HG03135 (cell line): ENCODE measurements at regions not wholly inside any gene's neighbourhood (a gene's known extent, or its start where the extent isn't known, plus 50 kb on each side); places are given as distances from the start of the nearest gene placed in this dataset.
"Not testable (repeated sequence)": the region's sequence is repeated elsewhere in the genome, so short reads cannot be mapped to it uniquely, and the experiment has no call there.

Experiments used
- ATAC-seq: cut with Tn5 transposase; IDR thresholded peaks from one replicate; pipeline ENCODE4 v1.9.1; 2021; ENCODE audit warnings: mild to moderate bottlenecking, moderate library complexity; ENCODE audit not compliant: unreplicated experiment

DNA sequence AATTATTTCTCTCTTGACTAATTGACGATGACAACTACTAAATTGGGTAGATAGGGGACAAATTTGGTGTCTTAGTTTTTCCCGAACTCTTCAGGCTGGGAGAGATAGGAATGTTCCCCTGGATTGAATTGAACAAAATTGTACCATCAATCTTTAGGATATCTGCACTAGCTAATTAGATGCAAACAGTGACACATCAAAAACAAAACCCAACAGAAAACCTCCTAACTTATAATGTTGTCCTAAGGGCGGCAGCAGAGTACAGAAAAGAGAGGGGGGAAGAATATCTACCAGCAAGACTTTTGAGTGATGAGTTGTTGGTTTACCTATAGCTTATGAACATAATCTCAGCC lies 342.9 kb downstream of the INSIG2 start:
- ATAC-seq, result no peak

DNA sequence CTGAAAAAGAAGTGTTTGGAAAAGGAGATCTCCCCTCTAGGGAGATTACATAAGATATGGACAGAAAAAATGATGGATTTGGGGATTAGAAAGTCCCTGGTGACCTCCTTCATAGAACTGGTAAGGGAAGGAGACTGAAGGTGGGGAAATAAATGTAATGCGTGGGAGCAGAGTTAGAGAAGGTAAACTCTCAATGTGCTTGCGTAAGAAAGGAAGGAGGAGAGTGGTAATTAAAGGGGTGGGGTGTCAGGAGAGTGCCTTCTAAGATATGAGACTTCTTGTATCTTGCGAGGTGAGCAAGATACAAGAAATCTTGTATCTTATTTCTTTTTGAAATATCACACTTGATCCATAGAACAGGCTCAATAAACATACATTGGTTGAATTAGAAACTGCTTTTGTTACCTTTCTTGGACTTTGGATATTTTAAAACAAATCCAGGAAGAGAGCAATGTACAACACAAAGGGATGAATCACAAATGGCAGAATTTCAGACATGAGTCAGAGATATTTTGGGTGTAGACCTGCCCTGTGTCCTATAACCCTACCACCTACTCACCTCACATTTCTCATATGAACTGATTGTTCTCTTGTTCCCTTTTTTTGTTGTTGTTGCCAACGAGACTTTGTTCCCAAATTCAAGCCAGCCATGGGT lies 342.4 kb downstream of the INSIG2 start:
- no peak for ATAC-seq

DNA sequence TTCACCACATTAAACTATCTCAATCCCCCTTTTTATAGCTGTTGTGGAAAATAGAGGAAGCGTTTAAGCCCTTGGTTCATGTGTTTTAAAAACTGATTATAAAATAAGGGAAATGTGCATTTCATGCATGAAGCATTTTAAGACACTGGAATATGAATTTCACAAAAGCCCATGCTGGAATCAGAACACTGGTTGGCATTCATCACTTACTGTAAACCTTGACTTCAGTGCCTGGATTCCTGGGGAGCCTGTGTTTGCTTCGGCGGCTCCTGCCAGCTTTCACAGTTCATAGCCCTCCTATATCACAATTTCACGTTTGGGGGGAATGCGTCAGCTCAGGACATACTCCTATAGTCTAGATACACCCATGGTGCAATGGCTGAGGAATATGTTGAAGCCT lies 336.9 kb downstream of the INSIG2 start:
- ATAC-seq, result no peak

DNA sequence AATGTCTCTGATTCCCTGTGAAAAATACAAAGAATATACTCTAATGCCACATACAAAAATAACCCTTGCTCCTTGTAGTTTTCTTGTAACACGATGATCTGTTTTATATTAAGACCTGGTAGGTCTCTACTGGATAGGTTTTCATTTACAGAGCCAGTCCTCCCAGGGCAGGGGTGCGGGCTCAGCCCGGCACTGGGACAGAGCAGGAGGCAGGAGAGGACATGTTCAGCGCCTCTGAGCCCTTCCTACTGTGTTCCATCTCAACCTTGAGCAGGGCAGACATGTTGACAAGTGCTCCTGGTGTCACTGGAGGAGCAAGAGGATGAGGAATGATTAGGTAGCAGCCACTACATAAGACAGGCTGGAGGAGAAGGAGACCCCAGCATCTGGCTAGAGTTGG lies 335.5 kb downstream of the INSIG2 start:
- ATAC-seq, result no peak

DNA sequence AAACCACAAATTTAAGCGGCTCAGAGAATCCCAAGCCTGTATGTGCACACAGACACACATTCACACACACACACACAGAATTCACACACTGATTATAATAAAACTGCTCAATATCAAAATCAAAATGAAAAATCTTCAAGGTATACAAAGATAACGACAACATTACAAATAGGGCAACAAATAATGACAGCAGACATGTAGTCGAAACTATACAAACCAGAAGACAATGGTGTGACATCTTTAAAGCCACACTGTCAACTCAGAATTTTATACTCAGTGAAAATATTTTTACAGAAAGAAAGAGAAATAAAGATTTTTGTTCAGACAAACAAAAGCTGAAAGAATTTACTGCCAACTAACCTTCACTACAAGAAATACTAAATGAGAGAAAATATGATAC lies 333.4 kb downstream of the INSIG2 start:
- no peak for ATAC-seq

DNA sequence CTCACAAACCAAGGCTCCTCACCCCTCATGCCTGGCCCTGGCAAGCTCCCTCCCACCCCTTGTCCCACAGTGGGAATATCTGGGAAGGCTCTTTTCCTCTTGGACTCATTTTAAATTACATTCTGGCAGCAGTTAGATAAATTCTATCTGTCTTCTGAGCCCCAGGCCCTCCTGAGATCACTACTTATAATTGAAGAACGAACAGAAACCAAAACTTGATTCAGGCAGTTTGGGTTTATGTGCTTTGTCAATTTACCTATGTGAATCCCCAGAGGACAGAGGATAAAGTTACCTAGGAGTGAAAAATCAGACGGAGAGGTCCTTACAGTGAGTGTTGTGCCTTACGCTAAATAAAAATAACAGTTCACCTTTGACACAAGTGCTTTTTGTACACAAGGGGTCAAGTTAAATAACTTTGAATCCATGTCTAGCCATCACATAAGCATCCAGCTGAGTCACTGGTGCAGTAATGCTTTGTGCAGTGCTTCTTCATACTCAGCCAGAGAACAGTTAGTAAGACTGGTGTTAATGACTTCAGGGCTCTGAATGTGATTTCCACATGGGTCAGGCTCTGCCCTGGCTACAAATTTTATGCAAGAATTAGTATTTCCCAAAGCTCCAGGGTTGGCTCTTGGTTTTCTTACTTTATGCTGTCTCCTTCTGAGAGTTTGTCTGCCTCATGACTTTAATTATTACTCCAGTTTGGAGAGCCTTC lies 329.3 kb downstream of the INSIG2 start:
- no peak for ATAC-seq

DNA sequence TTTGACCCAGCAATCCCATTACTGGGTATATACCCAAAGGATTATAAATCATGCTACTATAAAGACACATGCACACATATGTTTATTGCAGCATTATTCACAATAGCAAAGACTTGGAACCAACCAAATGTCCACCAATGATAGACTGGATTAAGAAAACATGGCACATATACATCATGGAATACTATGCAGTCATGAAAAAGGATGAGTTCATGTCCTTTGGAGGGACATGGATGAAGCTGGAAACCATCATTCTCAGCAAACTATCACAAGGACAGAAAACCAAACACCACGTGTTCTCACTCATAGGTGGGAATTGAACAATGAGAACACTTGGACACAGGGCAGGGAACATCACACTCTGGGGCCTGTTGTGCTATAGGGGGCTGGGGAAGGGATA lies 326.9 kb downstream of the INSIG2 start:
- not testable (repeated sequence) for ATAC-seq

DNA sequence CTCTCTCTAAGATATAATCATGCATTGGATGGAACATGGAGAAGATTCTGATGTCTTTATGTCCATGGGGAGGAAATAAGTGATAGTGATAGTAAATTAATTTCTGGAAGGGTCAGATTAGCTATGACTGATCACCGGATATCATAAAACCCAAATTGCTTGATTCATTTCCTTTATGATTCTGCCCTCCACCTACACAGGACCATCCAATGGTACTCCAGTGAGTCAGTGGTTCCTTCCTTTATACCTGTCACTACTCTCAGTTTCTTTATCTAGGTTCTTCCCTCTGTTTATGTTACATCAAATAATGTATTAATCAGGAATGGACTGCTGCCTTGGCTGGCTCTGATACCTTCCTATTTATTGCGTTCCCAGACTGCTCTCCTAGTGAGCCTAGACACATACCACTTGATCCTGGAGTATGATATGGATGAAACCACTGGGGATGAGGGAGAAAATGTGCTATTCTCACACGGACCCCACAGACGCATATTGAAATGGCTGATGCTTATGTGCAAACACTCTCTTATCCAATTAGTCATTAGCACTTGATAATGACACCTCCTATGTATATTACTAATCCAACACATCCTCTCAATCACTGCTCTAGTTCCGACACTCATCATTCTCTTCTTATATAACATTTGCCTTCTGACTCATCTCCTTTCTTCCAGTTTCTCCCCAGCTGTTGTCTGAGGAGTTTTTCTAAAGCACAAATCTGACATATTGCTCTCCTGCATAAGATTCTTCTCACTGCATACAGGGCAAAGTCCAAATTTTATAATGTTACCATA lies 315.6 kb downstream of the INSIG2 start:
- no peak for ATAC-seq

DNA sequence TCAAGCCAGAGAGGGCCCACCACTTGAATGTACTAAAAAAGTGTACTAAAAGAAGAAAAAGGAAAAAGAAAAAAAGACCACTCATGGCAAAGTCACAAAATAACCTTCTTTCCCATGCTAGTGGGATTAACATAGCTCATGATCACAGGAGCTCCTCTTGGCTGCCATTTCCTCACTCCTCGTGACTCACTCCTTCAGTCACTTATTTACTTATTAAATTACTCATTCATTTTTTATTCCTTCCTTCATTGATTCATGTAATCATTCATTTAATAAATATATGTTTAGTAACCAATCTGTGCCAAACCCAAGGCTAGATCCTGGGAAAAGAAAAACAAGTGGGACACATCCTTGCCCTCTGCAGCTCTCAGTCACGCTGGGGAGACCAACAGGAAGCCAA lies 300.5 kb downstream of the INSIG2 start:
- ATAC-seq, result no peak

DNA sequence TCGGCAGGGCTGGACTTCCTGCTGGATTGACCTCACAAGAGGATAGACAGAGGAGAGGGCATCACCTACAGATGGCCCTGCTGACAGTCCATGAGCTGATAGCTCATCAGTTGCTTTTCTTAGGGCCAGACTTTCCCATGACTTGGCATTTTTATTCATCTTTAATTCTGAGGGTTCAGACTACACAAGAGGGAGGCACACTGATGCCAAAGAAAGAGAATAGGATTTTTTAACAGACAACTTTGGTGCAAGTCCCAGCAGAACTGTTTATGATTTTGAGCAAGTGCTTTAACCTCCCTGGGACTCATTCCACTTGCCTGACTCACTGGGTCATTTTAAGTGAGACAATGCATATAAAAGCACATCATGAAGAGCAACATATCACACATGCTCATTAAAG lies 299.2 kb downstream of the INSIG2 start:
- no peak for ATAC-seq

DNA sequence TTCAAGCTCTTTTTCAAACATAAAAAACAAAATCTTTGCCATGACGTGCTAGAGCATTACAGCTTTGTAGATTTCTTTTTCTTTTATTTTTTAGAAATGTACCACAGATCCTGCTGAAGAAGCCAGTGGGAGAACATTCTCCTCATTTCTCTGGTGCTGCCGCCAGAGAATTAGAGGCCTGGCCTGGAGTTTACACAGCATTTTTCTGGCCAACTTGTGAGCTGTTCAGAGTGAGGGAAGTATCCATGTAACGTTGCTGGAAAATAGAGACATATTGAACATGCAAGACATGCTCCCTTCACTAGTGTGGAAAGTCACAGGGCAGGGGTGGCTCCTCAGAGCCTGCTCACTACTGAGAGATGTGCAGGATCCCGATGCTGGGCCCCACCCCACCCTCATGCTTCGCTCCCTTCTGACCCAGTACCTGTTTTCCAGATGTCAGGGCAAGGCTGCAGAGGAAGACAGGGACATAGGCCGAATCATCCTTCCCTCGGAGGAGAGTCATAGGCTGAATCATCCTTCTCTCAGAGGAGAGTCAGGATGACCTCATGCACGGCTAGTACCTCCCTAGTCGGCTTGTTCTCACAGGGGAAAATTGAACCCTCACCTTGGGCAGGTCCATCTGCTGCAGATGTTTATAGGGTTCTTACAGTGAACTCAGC lies 298.5 kb downstream of the INSIG2 start:
- no peak for ATAC-seq

DNA sequence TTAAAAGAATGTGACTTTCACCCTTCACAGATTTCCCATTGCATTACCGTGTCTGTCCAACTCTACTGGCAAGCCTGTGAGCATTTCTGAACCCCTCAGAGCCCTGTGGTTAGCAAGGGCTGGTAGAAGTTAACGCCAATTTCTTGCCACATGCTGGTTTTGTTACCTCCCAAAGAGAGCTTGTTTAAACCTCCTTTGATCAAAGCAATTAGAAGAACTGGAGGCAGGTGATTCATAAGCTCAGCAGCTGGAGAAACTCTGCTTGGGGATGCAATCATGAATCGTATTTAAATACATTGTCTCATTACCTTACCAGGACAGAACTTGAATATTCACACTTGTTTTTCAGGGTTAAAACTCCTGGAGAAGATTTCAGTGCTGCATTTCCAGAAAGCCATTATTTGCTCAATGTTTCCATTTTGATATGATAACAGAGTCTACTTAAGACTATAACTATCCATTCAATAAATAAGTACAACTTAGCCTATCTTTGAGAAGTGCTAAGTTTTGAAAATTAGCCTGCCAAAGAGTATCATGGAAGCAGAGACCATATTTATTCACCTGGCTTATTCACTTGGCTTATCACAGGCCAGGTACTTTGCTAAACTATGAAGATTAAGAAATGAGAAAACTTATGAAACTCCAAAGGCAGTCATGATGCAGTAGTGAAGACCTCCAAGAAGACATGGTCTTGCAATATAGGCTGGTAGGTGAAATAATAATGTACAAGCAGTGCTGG lies 292.8 kb downstream of the INSIG2 start:
- ATAC-seq, result no peak

DNA sequence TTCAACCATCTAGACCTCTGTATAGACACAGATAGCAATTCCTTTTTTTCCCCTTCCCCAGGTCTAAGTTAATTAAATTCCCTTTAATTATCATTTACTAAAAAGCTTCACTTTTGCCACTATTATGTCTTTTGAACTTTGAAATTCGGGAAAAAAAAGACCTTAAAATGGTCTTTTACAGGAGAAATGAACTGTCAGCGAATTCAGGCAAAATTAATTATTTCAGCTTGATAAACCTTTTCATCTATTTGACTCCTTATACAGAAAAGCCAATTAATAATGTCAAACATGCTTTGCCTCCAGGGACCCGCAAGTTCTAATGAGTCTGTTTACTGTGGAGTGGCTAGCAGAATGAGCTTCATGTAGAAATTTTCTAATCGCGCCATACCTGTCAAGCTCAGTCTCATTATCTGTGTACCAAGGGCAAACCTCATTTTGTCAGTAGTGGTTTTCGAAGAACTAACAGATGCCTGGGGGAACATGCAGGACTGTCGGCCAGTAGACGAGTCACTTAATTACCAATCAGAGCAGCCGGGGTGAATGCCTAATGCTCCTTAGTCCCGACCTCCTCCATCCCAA lies 287.7 kb downstream of the INSIG2 start:
- no peak for ATAC-seq

DNA sequence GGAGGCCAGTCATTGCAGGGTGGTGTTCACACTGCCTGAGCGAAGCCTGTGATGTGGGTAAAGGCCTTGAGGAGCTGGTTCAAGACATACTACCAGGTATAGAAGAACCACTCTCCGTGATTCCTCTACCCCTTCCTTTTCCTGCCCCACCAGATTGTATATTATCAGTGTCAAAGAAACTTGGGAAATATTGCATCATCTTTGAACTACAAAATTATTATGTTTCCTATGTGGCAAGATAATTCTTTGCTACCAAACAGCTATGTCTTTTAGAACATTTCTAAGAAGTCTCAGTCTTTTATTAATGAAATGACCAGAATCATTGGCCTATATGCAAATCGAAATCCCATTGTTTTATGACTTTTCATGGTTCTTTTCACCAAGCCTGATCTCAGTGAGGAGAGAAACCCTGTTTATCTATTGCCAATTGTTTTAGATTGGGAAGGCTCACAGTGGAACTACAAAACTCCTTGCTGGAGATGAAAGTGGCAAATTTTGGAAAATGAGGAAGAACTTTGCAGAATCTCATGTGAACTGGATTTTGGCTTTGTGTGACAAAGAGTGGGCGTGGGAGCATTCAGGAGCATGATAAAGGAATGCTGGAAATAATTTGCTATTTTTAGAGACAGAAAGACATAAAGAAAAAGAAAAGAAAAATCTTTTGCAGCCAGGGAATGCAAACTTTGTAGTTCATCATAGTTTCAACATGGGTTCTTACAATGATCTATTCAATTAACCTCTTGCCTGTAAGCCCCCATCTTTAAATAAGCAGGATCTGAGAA lies 286.9 kb downstream of the INSIG2 start:
- no peak for ATAC-seq

DNA sequence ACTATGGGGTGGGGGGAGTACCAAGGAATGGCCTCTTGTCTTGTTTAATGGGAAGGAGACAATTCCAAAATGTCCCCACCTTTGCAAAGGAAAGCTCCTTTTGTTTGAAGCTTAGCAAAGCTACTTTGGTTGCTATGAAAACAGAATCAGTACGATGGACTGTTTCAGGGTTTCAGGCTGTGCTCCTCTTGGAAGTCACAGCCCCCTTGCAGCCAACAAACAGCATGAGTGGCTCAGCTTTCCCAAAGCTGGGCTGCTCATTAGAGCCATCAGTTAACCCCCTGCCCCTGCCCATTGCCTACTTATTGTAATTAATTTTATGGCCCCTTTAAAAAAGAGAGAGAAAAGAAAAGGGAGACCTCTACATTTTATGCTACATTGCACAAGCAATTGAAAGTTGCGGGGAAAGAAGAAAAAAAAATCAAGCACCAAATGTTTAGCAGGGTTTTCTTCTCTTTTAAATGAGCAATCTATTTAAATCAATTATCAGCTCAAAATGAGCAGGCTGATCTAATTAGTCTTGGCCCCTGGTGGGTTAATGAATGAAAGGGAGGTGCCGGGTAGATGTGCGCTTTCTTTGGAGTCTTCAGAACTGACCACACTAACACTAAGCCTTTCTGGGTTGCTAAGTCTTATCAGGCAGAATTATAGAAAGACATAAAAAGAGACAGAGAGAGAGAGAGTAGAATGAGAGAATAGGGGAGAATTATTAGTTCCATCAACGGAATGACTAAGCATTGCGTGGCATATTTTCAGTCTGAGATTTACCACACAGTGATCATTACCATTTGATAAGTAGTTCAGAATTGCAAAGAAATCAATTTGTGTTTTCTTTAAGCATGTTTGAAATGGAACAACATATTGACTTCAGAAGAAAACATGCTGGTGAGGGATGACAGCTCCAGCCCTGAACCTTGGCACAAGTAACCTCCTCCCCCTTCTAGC lies 284.9 kb downstream of the INSIG2 start:
- no peak for ATAC-seq

DNA sequence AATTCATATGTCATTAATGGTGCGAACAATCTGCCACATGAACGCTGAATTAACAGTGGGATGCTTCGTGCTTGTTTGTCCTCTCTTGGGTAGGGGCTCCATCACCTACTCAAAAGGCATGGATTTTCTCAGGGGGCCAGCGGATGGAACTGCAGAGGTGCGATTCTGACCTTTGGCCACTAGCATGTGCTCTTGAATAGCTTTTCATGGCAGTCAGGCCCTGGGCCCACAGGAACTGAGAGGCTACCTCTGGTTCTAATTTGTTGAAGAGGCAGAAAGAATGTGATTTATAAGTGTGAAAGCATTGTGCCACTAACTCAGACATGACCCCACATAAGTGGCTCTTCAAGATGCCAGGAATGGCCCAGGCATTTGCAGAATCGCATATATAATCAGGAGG lies 283.2 kb downstream of the INSIG2 start:
- ATAC-seq, result no peak

DNA sequence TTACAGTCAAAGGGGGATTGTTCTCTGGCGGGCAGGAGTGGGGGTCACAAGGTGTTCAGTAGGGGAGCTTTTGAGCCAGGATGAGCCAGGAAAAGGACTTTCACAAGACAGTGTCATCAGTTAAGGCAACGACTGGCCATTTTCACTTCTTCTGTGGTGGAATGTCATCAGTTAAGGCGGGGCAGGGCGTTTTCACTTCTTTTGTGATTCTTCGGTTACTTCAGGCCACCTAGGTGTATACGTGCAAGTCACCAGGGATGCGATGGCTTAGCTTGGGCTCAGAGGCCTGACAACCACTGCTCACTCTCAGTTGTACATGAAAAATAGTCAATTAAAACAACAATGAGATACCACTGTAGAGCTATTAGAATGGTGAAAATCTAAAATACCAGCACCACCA lies 281.2 kb downstream of the INSIG2 start:
- not testable (repeated sequence) for ATAC-seq

DNA sequence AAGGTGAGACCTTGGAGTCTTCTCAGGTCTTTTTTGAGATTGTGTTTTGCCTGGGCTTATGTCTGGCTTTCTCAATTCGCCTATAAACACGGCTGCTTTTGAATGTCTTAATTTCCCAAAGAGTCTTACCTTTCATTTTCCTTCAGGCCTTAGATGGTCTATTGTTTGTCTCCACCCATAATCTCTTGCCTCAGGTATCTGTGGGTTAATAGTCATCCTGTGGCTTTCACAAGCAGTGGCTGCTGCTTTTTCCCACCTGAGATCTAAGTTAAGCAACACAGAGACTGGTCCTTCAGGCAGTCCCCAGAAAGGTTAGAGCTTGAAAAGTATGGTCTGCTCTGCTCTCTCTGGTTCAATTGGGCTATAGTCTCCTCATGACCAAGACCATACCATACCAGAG lies 275.3 kb downstream of the INSIG2 start:
- ATAC-seq, result no peak

DNA sequence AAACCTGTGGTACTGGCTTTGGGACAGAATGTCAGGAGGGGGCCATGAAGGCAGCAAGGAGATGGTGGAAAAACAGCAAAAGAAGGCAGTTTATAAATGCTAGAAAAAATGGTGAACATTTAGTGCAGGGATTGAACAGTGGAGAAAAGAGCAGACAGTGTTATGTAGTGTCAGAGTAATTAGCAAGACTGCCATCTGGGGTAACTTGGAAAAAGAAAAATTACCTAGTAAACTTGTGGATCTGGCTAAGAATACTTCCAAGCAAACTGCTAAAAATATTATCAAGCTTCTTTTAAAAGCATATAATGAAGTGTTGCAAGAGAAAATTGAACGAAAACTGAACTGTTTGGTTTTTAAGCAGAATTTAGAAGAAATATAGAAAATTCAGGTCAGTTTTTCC lies 267.8 kb downstream of the INSIG2 start:
- ATAC-seq, result no peak
